HG02571 (cell line): ENCODE measurements at regions not wholly inside any gene's neighbourhood (a gene's known extent, or its start where the extent isn't known, plus 50 kb on each side); places are given as distances from the start of the nearest gene placed in this dataset.
"Not testable (repeated sequence)": the region's sequence is repeated elsewhere in the genome, so short reads cannot be mapped to it uniquely, and the experiment has no call there.

Source experiments
- ATAC-seq: cut with Tn5 transposase; IDR thresholded peaks from one replicate; pipeline ENCODE4 v1.9.1; 2021; ENCODE audit warnings: mild to moderate bottlenecking, moderate library complexity; ENCODE audit not compliant: unreplicated experiment

DNA sequence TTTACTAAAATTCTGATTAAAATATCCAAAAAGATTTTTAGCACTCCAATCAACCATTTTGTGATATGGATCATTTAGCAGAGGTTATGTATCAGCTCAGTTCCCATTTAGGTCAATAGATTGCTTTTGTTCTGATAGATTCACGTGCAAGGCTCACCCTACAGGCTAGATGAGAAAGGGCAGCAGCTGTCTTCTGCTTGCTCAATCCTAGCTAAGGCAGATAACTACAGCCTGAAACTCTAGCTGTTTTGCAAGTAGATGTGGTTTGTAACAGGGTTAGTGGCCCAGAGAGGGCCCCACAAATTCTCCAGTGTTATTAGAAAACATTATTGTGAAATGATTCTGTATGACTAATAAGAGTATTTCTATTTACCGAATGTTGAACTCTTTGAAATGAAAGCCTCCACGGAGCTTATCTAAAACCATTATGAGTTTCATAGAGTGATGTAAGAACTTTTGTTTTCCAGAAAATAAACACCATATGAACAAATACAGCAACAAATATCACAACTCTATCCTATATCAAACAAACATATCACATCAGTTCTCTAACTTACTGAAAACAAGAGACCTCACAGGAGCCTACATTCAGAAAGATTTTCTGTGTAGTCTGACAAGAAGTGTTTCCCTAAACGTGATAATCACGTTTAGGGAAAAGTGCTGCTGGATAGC lies 841.9 kb upstream of the ACO1 start:
- peak; percentile 100 for ATAC-seq

- ATAC-seq: no peak
Measured at GRCh38 chr9:31554941-31555340, 829.5 kb upstream of the ACO1 start.

GRCh38 chr9:31556667-31557463 lies 827.6 kb upstream of the ACO1 start:
- ATAC-seq: no peak

- not testable (repeated sequence) for ATAC-seq
Measured at GRCh38 chr9:31572190-31572589, 812.3 kb upstream of the ACO1 start.

GRCh38 chr9:31573561-31573960 lies 810.9 kb upstream of the ACO1 start:
- ATAC-seq: no peak

GRCh38 chr9:31574006-31574765 lies 810.3 kb upstream of the ACO1 start:
- no peak for ATAC-seq

- ATAC-seq: no peak
Measured at GRCh38 chr9:31582071-31582470, 802.4 kb upstream of the ACO1 start.

GRCh38 chr9:31582561-31582960 lies 801.9 kb upstream of the ACO1 start:
- no peak for ATAC-seq

GRCh38 chr9:31585158-31585557 lies 799.3 kb upstream of the ACO1 start:
- ATAC-seq: no peak

GRCh38 chr9:31587146-31587545 lies 797.3 kb upstream of the ACO1 start:
- ATAC-seq: no peak

DNA sequence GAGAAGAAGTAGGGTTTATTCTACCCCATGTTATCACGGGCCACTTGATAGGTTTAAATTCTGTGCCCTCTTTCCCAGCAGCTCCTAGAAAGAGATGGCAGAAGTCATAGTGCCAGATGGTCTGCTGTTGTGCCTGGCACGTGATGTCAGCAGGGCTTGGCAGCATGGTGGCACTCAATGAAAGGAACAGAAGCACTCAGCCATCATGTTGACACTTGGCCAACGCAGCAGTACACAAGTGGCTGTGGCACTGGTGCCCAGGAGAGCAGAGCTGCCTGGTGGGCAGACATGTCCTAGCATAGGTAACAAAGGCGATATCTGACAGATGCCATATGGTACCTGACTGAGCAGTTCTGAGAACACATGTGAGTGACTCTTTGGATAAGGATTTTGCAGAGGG lies 796.4 kb upstream of the ACO1 start:
- ATAC-seq: no peak

DNA sequence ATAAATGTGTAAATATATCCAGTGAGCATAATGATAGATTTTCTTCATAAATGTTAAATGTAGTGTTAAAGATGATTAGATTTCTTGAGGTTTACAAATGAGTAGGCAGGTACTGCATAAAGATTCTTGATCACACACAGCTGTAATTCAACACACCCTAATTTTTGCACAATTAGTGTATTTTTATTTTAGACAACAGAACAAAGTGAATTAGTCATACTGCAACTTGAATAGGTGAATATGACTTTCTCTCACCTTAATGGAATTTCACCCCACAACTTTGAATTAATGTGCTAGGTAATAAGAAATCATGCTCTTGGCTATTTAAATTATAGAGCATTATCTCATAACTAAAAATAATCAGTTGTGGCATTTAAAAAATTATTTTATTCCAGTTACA lies 795.7 kb upstream of the ACO1 start:
- no peak for ATAC-seq

DNA sequence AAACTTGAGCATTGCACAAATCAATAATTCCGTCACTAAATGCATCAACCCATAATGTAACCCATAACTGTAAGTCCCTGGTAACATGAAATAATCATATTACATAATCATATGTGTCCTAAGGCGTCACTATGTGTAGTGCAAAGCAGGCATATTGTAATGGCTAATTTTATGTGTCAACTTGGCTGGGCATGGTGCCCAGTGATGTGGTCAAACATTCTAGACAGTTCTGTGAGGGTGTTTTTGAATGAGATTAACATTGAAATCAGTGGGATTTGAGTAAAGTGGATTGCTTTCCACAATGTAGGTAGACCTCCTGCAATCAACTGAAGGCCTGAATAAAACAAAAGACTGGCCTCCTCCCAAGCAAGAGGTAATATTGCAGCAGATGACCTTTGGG lies 794.4 kb upstream of the ACO1 start:
- ATAC-seq: no peak

GRCh38 chr9:31597086-31597485 lies 787.4 kb upstream of the ACO1 start:
- not testable (repeated sequence) for ATAC-seq

DNA sequence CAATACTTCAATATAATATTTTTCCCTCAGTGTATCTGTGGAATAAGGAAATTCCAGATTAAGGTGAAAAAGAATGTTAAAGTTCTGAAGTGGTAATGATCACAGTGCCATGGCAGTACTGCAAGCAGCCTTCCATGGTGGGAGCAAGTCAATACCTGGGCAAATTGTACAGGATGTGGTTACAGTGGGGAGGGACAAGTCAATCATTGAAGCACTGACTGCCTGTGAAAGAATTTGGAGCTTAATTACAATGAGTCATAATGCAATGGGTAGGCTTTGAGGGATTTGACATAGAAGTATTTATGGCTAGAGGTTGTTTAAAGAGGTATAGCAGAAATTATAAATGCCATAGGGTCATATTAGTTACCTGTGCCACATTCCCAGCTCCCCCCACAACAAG lies 786.5 kb upstream of the ACO1 start:
- no peak for ATAC-seq

GRCh38 chr9:31601666-31602065 lies 782.8 kb upstream of the ACO1 start:
- ATAC-seq: no peak

DNA sequence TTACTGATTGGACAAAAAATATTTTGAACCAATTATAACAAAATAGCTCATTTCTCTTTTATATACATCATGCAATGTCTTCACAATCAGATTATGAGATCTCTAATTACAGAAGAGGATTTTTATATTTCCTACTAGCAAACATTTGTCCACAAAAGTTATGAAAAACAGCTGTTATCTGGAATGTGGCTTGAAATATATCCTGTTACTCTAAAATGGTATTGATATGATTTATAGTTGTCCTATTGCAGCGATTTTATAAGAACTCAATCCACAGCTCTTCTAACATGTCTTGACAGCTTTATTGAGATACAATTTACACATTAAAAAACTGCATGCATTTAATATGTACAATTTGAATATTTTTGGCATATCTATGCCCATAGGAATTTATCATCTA lies 779.9 kb upstream of the ACO1 start:
- ATAC-seq: no peak

GRCh38 chr9:31605164-31605563 lies 779.3 kb upstream of the ACO1 start:
- no peak for ATAC-seq

GRCh38 chr9:31606678-31607077 lies 777.8 kb upstream of the ACO1 start:
- ATAC-seq: no peak

- ATAC-seq: no peak
Measured at GRCh38 chr9:31608416-31608815, 776.0 kb upstream of the ACO1 start.

DNA sequence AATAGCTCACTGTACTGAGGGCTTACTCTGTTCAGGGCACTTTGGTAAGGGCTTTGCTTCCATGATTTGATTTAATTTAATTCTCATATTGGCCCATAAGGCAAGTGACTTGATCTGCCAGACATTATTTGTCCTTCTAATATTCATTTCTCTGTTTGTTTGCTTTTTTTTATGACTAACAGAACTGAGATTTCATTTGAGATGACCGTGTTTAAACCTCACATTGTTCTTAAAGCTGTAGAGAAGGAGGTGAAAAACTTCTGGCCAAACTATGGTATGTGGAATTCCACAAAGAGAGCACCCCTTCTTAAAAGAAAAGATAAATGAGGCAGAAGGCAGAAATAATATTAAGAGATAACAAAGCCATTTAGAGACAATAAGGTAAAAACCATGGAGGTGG lies 775.6 kb upstream of the ACO1 start:
- ATAC-seq: no peak
